Neural cell (in vitro differentiated cells): ENCODE measurements at regions not wholly inside any gene's neighbourhood (a gene's known extent, or its start where the extent isn't known, plus 50 kb on each side); places are given as distances from the start of the nearest gene placed in this dataset.

Experiments used
- EP300 ChIP-seq: fragments of 450-650 bp; conservative IDR thresholded peaks from 2 replicates; pipeline ENCODE4 v1.6.1; 2014; ENCODE audit warnings: antibody characterized with exemption, mild to moderate bottlenecking, moderate library complexity; ENCODE audit not compliant: poor library complexity, severe bottlenecking
- EZH2 ChIP-seq: fragments of 200-600, 300-800 bp; shearing (Covaris generic), sonication (generic); IDR thresholded peaks from 2 replicates; pipeline ENCODE4 v1.6.1; 2014; ENCODE audit warnings: antibody characterized with exemption, low read length, borderline replicate concordance, mild to moderate bottlenecking; ENCODE audit not compliant: insufficient read depth, poor library complexity, severe bottlenecking
- MXI1 ChIP-seq: fragments of 450-650 bp; conservative IDR thresholded peaks from 2 replicates; pipeline ENCODE4 v1.6.1; 2014; ENCODE audit warnings: antibody characterized with exemption, mild to moderate bottlenecking; ENCODE audit not compliant: poor library complexity, severe bottlenecking
- POLR2AphosphoS5 ChIP-seq: IDR thresholded peaks from 2 replicates; pipeline ENCODE4 v1.6.1; 2012
- TAF1 ChIP-seq: IDR thresholded peaks from 2 replicates; pipeline ENCODE4 v1.6.1; 2012; ENCODE audit warnings: low read depth
- TF ChIP-seq, protein P1 (sequence below): fragments of 450-650 bp; IDR thresholded peaks from 2 replicates; pipeline ENCODE4 v1.5.1; 2014; ENCODE audit warnings: antibody characterized with exemption, mild to moderate bottlenecking, moderate library complexity; ENCODE audit not compliant: poor library complexity, severe bottlenecking
- TF ChIP-seq, protein P2 (sequence below): IDR thresholded peaks from 2 replicates; pipeline ENCODE4 v1.6.1; 2012; ENCODE audit warnings: borderline replicate concordance

DNA sequence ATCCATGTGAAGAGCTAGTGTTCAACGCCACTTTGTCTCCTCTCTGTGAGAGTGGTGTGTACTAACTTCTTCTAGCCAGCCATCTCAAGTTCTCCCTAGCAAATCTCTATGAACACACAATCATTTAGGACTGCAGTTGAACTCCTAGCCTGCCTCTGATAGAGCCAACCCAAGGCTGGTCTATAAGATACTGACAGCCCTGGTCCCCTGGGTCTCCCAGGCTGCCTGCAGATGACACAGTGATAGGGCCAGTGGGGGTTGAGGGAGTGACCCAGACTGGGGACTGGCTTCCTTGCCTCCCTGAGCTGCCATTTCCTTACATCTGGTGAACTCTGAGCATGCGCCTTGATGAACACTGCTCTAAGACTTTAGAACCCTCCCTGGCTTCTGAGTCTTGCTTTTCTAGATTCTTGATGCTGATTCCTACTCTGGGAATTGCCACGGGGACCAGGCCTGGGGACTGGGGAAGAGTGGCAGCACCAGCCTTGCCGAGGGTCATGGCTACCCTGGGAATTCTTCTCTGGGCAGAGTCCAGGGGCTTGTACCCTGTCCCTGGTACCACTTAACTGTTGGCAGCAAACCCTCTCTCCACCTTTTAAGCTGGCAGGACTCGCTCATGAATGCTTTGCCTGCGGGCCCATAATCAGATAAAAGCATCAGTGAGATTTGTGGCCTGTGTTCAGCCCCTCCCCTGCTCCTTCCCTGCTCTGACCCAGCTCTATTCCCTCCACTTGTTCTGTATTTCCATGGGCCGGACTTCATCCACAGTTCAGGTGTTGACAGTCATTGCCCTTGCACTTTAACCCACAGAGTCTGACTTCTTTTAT lies 130.8 kb upstream of the CHD6 start:
- TF ChIP-seq, protein P1, sequence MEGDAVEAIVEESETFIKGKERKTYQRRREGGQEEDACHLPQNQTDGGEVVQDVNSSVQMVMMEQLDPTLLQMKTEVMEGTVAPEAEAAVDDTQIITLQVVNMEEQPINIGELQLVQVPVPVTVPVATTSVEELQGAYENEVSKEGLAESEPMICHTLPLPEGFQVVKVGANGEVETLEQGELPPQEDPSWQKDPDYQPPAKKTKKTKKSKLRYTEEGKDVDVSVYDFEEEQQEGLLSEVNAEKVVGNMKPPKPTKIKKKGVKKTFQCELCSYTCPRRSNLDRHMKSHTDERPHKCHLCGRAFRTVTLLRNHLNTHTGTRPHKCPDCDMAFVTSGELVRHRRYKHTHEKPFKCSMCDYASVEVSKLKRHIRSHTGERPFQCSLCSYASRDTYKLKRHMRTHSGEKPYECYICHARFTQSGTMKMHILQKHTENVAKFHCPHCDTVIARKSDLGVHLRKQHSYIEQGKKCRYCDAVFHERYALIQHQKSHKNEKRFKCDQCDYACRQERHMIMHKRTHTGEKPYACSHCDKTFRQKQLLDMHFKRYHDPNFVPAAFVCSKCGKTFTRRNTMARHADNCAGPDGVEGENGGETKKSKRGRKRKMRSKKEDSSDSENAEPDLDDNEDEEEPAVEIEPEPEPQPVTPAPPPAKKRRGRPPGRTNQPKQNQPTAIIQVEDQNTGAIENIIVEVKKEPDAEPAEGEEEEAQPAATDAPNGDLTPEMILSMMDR: no peak
- no peak for TF ChIP-seq TAF1
- TF ChIP-seq EP300: no peak
- TF ChIP-seq, protein P2, sequence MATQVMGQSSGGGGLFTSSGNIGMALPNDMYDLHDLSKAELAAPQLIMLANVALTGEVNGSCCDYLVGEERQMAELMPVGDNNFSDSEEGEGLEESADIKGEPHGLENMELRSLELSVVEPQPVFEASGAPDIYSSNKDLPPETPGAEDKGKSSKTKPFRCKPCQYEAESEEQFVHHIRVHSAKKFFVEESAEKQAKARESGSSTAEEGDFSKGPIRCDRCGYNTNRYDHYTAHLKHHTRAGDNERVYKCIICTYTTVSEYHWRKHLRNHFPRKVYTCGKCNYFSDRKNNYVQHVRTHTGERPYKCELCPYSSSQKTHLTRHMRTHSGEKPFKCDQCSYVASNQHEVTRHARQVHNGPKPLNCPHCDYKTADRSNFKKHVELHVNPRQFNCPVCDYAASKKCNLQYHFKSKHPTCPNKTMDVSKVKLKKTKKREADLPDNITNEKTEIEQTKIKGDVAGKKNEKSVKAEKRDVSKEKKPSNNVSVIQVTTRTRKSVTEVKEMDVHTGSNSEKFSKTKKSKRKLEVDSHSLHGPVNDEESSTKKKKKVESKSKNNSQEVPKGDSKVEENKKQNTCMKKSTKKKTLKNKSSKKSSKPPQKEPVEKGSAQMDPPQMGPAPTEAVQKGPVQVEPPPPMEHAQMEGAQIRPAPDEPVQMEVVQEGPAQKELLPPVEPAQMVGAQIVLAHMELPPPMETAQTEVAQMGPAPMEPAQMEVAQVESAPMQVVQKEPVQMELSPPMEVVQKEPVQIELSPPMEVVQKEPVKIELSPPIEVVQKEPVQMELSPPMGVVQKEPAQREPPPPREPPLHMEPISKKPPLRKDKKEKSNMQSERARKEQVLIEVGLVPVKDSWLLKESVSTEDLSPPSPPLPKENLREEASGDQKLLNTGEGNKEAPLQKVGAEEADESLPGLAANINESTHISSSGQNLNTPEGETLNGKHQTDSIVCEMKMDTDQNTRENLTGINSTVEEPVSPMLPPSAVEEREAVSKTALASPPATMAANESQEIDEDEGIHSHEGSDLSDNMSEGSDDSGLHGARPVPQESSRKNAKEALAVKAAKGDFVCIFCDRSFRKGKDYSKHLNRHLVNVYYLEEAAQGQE: no peak
- no peak for TF ChIP-seq EZH2
- TF ChIP-seq POLR2AphosphoS5: no peak
- TF ChIP-seq MXI1: no peak
